Astrocyte of the spinal cord (primary cell): ENCODE measurements at regions not wholly inside any gene's neighbourhood (a gene's known extent, or its start where the extent isn't known, plus 50 kb on each side); places are given as distances from the start of the nearest gene placed in this dataset.

Source experiments
- DNase-seq: peaks from one replicate; pipeline ENCODE4 v3.0.0; 2011; ENCODE audit warnings: low read depth, low spot score
- H3K4me3 ChIP-seq: 2 replicates; pipeline ENCODE4 v1.5.1; 2011; ENCODE audit warnings: low read depth, mild to moderate bottlenecking, low read length, moderate library complexity
- in situ Hi-C: cut with HindIII; loops from 2 replicates; pipeline ENCODE4 v1.10.0; 2017; ENCODE audit warnings: low sequenced_read_pairs
- TF ChIP-seq, protein P1 (sequence below): IDR thresholded peaks from 2 replicates; pipeline ENCODE4 v1.5.1; 2012; ENCODE audit warnings: low read depth, mild to moderate bottlenecking, low read length, inconsistent platforms

DNA sequence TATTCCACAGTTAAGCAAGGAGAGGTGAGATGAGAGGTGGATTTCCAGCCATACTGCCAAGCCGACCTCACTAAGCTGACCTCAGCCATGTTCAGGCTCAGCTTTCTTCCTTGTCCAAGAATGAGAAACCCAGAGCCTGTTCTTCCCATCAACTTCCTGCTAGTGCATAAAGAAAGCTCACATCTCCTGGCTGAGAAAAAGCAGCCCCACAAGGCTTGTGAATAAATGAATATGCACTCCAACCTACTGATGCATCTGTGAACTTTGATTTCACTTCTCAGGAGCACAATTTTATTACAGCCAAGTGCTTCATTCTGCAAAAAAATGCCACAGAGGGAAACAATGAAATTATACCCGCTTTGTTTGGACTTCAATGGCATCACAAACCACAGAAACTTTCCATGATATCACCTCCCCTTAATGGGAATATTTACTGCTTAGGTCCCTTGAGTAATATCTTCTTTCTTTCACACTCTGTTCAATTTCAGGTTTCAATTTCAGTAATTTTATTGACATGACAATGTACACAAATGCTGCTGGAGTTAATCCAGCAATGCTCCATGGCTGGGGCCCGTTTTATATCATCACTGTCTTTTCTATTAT is 437.0 kb upstream of the PPP2R3A start:
- TF ChIP-seq, protein P1, sequence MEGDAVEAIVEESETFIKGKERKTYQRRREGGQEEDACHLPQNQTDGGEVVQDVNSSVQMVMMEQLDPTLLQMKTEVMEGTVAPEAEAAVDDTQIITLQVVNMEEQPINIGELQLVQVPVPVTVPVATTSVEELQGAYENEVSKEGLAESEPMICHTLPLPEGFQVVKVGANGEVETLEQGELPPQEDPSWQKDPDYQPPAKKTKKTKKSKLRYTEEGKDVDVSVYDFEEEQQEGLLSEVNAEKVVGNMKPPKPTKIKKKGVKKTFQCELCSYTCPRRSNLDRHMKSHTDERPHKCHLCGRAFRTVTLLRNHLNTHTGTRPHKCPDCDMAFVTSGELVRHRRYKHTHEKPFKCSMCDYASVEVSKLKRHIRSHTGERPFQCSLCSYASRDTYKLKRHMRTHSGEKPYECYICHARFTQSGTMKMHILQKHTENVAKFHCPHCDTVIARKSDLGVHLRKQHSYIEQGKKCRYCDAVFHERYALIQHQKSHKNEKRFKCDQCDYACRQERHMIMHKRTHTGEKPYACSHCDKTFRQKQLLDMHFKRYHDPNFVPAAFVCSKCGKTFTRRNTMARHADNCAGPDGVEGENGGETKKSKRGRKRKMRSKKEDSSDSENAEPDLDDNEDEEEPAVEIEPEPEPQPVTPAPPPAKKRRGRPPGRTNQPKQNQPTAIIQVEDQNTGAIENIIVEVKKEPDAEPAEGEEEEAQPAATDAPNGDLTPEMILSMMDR, result no peak
- DNase-seq, result no peak
- H3K4me3 ChIP-seq, result no peak overlapping the region
- in situ Hi-C loops, result no loop called here

DNA sequence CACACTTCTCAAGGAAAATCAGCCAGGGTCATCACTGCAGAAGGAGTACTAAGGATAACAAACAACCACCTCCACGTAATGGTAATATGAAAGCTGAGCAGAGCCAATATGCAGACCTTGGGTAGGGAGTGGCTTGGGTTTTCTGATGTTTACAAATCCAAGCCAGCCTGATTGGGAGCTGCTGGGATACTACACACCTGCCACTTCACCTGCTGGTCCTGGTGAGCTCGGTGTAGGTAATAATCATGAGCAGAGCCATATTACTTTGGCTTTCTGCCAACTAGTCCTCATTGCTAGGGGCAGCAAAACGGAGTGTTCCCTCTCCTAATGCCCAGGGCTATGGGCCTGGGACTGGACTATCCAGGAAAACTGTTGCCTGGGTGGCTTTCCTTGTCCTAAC is 433.5 kb upstream of the PPP2R3A start:
- no peak for DNase-seq
- TF ChIP-seq, protein P1, result no peak
- no peak overlapping the region for H3K4me3 ChIP-seq
- in situ Hi-C loops, result no loop called here

DNA sequence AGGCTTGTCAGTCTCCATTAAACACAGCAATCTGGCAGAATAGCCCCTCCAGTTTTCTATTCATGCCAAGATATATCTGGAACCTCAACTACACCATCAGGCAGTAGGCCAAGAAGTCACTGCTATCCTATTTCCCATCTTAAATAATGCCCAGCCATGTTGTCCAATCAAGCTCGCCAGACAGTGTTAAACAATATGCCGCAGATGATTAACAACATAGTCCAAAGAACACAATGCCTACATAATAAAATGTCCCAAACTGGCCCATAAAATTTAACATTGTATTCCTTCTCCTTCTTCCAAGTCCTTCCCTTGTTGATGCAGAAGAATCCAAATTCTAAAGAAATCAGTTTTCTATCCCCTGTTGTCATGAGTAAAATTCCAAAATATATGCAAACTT is 427.4 kb upstream of the PPP2R3A start:
- TF ChIP-seq, protein P1, result no peak
- H3K4me3 ChIP-seq, result no peak overlapping the region
- in situ Hi-C loops, result no loop called here
- DNase-seq, result no peak

DNA sequence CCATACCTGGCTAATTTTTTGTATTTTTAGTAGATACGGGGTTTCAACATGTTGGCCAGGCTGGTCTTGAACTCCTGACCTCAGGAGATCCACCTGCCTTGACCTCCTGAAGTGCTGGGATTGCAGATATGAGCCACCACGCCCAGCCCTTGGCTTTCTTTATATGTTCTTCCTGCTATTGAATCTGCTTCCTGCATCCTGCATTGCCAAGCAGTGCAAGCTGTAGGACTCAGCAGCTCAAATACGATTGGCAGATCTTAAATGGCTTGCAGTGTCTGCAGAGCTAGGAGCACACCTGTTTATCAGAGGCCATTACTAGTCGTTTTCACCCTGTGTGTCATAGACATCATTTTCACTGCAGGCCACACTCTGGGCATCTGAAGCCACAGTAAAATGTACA is 426.2 kb upstream of the PPP2R3A start:
- no peak overlapping the region for H3K4me3 ChIP-seq
- in situ Hi-C loops, result no loop called here
- TF ChIP-seq, protein P1, result no peak
- no peak for DNase-seq

DNA sequence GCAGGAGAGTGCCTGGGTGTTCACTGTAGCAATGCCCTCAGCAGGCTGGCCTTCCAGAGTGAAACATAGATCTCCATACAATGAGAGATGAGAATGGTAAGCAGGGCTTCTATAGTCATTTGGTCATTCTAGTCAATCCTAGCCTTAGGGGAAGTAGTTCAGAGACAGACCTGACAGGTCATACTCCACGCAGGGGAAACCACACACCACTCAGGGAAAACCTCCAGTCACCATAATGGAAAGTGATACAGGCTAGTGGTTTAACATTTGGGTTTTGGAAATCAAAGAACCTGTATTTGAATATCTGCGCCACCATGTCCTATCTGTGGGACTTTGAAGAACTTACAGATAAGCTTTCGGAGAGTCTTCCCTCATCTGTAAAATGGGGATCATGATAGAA is 425.7 kb upstream of the PPP2R3A start:
- no peak overlapping the region for H3K4me3 ChIP-seq
- in situ Hi-C loops, result no loop called here
- TF ChIP-seq, protein P1, result no peak
- DNase-seq, result no peak

DNA sequence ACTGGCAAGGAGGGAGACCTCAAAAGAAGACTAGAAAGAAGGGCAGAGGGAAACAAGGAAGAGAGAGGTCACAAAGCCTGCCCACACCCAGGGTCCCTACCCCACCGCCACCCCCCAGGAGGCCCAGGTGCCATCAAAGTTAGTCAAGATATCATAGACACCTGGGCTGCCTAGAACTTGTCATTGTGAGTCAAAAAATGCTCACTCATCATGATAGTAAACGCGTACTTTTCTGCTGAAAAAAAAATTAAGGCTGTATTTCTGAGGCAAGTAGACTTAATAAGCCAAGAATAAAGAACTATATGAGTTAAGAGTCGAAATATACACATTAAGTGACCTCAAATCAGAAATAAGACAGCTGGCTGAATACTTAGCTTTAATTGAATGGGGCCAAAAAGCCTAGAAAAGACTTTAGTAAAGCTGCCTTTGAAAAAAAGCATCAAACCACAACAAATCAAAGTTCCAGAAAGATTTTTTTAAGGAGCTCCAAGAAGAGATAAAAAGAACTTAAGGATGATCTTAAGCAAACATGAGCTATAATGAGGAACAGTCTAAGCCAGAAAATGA is 415.5 kb upstream of the PPP2R3A start:
- H3K4me3 ChIP-seq, result no peak overlapping the region
- TF ChIP-seq, protein P1, result no peak
- in situ Hi-C loops, result no loop called here
- DNase-seq, result no peak
